NCI-H2107 (cell line): ENCODE measurements at regions not wholly inside any gene's neighbourhood (a gene's known extent, or its start where the extent isn't known, plus 50 kb on each side); places are given as distances from the start of the nearest gene placed in this dataset.
A peak's percentile ranks its signal among the peaks of the same experiment; 100 is the strongest.

Experiments
- DNase-seq: peaks from one replicate; lab custom pipeline; 2025; lab: John Stamatoyannopoulos, UW

- DNase-seq: no peak
Observed at GRCh38 chr18:51653507-51654213, 456.2 kb upstream of the MEX3C start.

DNA sequence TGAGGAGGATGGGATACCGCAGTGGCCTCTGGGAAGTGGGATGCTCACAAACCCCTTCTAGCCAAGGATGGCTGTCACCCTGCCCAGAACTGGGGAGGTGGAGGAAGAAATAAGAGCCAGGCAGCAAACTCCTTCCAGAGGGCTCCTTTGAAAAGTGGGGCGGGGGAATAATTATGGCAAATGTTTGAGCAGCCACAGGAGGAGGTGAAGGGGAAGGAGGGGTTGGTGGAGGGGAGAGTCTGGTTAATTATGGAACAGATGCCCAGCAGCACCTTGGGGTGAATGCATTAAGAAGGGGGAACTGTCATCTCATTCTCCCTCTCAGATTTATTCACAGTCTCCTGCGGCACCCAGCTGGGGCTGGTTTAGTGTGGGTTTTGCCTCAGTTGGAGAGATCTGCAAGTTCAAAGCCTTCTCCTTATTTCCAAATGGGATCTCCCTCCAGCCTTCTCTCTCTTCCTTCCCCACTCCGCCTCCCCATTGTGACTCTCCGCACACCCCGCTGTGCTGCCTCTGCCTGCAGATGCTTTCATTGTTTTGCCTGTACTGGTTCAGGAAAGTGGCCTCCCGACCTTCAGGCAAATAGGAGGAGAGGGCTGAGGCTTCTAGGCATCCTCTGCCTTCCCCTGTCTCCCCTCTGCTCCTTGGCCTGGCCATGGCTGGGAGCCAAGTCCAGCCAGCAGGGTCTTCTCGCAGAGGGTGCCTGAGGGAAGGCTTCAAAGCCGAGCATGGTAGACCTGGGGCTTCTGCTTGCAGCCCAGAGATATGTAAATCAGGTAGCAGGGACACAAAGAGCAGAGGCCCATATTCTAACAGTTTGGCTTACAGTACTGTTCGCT is 457.2 kb upstream of the MEX3C start:
- peak; percentile 55 for DNase-seq

GRCh38 chr18:51655327-51655698 is 457.8 kb upstream of the MEX3C start:
- peak; percentile 15 for DNase-seq

- DNase-seq: no peak
Observed at GRCh38 chr18:51656249-51656648, 458.8 kb upstream of the MEX3C start.

GRCh38 chr18:51658436-51658835 is 461.0 kb upstream of the MEX3C start:
- no peak for DNase-seq

DNA sequence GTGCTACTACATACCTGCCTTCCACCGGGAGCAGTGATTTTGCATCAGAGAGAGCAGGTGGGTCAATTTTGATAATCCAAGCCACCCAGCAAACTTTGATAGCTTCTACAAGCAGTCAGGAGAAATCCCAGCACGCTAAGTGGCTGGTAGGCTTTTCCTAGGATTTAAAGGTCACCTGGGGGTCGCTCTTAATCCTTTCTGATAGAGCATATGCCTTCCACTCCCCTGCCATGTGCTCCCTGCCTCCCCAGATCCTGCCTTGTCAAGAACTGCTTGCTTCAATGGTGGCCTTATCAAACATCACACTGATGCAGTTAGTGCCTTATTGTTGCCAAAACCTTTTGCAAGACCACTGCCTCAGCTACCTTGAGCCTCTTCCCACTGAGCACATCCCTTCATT is 462.3 kb upstream of the MEX3C start:
- no peak for DNase-seq

DNA sequence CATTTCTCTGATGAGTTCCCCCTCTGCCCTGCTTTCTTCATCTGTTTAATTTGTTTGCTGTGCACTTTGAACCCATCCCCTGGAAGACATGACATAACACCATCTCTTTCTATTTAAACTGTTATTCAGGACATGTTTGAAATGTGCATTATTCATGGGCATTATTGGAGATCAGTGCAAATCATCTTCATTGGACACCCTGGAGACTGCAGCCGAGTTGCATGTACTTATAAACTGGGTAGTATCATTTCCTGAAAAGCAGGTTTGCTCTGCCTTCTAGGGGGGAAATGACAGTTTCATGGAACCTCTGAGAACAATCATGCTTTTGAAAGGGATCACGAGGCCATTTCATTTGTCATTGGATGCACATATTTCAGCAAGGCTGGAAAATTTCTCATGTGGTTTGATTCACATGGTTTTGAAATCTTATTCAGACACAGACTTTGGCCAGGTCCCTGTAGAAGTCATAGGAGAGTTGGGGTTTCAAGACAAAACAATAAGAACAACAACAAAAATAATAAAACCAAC is 462.8 kb upstream of the MEX3C start:
- no peak for DNase-seq

DNA sequence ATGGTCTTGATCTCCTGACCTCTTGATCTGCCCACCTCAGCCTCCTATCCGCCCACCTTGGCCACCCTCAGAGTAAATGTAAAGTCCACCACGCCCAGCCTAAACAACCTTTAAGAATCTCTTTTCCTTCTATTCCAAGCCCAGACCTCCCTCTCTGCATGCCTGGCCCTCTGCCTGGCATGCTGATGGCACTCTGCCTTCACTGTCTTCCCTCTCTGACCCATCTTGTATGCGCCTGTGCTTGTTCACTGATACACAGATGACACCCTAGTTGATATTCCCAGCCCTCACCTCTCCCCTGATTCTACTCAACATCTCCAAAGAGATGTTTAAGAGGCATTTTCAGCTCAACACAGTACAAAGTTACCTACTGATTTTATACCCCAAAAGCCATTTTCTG is 466.8 kb upstream of the MEX3C start:
- DNase-seq: no peak

DNA sequence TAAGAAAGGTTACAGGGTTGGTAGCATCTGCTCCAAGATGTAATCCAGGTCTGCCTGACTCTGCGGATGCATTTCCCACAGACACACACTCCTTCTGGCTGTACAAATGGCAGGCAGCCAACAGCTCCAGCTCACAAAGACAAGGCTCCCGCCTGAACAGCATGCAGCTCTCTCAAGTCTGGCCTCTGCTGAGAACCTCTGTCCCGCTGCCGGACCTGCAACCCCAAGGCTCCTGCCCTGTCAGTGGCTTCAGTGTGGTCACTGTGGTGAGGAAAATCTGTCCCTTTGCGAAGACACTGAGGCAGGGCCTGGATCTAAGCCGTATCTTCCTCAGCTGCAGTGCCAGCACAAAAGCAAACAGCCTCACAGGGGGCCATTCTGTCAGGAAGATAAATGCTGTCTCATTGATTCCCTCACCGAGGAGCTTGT is 469.3 kb upstream of the MEX3C start:
- DNase-seq: peak; percentile 79

- DNase-seq: peak; percentile 70
Observed at GRCh38 chr18:51668101-51668500, 470.6 kb upstream of the MEX3C start.

DNA sequence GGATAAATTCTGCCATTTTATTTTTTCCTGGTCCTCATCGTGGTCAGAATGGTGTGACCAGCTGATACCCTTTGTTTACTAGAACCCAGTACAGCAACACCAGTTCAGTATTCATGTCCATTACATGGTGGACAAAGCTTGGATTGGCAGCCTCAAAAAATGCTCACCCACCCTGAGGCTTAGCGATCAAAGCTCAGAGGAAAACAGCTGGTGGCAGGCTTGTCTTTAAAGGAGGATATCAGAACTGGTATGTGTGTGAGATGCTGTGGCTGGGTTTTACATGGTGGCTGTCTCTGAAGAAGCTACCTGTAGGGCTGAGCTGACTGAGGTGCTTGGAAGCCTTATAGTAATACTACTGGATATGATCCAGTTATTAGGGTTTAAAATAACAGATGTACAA is 471.1 kb upstream of the MEX3C start:
- DNase-seq: no peak

- DNase-seq: no peak
Observed at GRCh38 chr18:51686590-51686989, 489.1 kb upstream of the MEX3C start.

DNA sequence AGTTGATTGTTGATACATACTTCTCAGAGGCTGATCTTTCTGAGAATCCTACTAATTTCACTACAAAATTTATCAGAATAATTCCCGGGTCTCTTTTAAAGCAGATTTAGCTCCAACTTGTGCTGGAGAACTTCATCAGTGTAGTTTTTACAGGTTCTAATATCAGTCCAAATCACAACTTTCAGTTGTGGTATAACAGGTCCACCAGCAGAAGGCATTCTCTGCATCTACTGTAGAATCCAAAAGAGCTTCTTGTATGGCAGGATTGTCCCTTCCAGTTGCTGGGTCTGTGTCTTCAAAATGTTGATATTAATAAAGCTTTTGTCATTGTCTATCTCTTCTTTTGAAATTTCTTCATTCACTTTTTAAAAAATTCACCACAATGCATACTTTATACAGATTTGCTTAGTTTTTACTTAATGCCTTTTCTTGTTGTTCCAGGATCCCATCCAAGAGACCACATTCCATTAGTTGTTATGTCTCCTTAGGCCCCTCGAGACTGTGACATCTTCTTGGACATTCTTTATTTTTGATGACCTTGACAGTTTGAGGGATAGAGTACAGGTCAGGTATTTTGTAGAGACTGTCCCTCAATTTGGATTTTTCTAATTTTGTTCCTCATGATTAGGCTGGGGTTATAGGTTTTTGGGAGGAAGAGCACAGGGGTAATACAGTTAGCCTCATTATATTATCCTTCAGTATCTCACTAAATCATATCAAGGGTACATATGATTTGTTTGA is 490.5 kb upstream of the MEX3C start:
- no peak for DNase-seq

- DNase-seq: no peak
Observed at GRCh38 chr18:51692612-51693011, 495.1 kb upstream of the MEX3C start.

- DNase-seq: no peak
Observed at GRCh38 chr18:51711298-51711889, 513.9 kb upstream of the MEX3C start.

DNA sequence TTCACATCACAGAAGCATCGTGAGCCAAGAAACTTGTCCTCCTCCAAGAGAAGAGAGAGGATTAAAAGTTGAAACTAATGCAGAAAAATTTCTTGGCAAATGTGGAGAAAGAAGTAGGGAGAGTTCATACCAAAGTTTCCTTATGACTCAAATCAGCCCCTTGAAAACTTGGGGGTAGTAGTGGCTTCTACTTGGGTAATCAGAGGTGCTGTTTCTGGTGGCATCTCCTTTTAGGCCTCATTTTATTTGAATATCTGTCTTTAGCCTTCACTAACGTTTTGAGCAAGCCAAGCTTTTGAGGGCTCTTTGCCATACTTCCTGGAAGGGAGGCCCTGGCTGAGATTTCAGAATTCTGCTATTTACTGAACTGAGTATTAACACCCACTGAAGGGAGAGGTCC is 515.3 kb upstream of the MEX3C start:
- DNase-seq: no peak

DNA sequence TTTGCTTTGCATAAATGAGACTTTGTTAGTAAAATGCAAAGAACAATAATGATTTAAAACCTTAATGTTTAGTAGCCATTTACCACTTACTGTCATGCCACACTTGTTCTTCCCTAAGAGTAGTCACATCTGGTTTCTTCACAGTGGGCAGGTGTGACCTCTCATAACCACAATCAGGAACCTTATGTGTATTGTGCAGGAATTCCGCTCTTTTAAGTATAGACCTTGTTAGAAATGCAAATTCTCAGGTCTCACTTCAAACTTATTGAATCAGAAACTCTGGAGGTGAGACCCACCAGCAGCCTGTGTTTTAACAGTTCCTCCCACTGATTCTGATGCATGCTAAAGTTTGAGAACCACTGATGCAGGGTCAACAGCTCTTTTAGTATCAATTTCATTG is 518.8 kb upstream of the MEX3C start:
- no peak for DNase-seq

DNA sequence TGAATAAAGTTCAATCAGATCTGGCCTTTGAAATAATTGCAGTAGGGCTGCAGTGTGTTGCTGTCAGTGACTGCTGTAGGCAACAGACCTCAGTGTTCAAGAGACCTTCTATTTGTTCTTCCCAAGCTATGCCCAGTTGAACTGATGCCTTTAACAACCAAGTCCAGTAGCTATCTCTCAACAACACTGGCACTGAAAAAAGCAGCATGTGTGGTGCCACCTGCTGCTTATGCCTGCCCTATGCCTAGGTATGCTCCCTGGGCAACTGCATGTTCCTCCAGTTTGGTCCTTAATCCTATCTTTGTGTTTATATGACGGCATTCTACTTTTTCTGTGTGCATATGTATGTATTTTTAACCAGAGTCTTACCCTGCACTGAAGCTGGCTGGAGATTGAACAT is 523.9 kb upstream of the MEX3C start:
- DNase-seq: no peak

DNA sequence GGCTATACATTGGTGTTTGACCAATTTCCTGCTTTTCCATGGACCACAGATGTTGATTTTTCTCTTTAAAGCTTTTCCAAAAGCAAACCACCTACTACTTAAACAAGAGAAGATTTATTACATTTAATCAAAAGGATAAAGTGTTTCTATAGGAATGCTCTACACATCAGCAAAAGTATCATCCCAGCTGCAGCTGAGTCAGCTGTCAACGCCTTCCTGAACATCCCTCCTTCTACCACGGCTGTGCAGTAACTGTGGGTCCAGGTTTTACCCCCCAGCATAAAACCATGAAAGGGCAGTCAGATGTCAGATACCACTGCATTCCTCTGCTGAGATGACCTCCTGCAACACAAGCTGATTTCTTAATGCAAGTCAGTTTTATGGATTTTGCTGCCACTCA is 524.5 kb upstream of the MEX3C start:
- DNase-seq: no peak

DNA sequence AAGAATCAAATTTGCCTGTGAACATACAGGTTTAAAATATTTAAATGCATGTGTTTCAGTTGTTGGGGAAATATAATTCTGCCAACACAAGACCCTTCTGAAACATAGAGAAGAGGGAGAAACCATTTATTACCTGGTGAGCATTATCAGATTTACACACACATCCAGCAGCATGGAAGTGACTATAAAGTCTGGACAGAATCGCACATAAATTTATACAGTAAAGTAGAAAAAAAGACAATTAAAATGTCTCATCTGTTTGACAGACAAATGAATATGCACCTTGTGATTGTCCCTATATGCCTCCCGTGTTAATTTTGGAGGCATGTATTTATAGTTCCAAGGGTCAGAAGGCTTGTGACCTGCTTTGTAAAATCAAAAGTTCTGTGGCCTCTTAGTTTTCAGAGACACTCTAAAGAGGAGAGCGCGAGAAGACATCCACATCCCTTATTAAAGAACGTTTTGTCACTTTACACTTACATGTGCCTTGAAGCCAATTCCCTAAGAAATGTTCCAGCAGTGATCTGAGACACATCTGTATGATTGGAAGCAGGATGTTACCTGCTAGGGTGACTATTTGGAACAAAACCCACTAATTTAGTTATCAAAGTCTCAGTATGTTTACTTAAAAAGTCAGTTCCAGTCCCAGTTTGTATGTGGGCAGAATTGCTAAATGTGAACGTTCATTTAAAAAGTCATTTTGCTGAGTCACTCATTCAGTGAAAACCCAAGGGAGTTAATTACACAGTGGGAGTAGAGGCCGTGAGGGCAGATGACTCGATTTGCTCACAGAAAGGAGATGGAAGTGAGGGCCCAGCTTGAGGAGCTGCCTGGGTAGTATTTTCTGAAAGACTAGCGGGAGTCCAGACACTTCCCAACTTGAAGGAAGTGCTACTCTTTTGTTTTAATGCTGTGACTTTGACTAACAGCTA is 527.6 kb upstream of the MEX3C start:
- DNase-seq: no peak

- no peak for DNase-seq
Observed at GRCh38 chr18:51726614-51727013, 529.1 kb upstream of the MEX3C start.
